H9 (cell line): ENCODE measurements at regions not wholly inside any gene's neighbourhood (a gene's known extent, or its start where the extent isn't known, plus 50 kb on each side); places are given as distances from the start of the nearest gene placed in this dataset.

ENCODE experiments used
- DNase-seq: peaks from one replicate; pipeline ENCODE4 v3.0.0-alpha.2; 2017
- H2AFZ ChIP-seq: one replicate; pipeline ENCODE4 v1.6.1; 2013; ENCODE audit warnings: mild to moderate bottlenecking, low read length, control low read depth, moderate library complexity
- H2AK5ac ChIP-seq: 2 replicates; pipeline ENCODE4 v1.6.1; 2013; ENCODE audit warnings: low read length, control low read depth, mixed read lengths; ENCODE audit not compliant: insufficient read length
- H2BK120ac ChIP-seq: one replicate; pipeline ENCODE4 v1.6.1; 2013; ENCODE audit warnings: low read depth, mild to moderate bottlenecking, low read length, control low read depth, inconsistent platforms; ENCODE audit not compliant: poor library complexity, severe bottlenecking
- H2BK12ac ChIP-seq: 2 replicates; pipeline ENCODE4 v1.6.1; 2013; ENCODE audit warnings: low read length, control low read depth, mixed read lengths, low read depth; ENCODE audit not compliant: insufficient read length
- H2BK15ac ChIP-seq: 2 replicates; pipeline ENCODE4 v1.6.1; 2013; ENCODE audit warnings: low read depth, low read length, control low read depth
- H2BK20ac ChIP-seq: one replicate; pipeline ENCODE4 v1.6.1; 2013; ENCODE audit warnings: low read depth, mild to moderate bottlenecking, low read length, control low read depth, inconsistent platforms; ENCODE audit not compliant: poor library complexity, severe bottlenecking
- H2BK5ac ChIP-seq: 2 replicates; pipeline ENCODE4 v1.6.1; 2013; ENCODE audit warnings: low read length, control low read depth, mixed read lengths; ENCODE audit not compliant: insufficient read length
- H3K14ac ChIP-seq: 2 replicates; pipeline ENCODE4 v1.6.1; 2013; ENCODE audit warnings: low read length, control low read depth; ENCODE audit not compliant: insufficient read depth
- H3K18ac ChIP-seq: 2 replicates; pipeline ENCODE4 v1.6.1; 2013; ENCODE audit warnings: low read depth, mild to moderate bottlenecking, mixed read lengths, low read length, control low read depth; ENCODE audit not compliant: insufficient read length
- H3K23ac ChIP-seq: 2 replicates; pipeline ENCODE4 v1.6.1; 2013; ENCODE audit warnings: low read length, control low read depth, mixed read lengths, low read depth; ENCODE audit not compliant: insufficient read length
- H3K23me2 ChIP-seq: 2 replicates; pipeline ENCODE4 v1.6.1; 2013; ENCODE audit warnings: low read depth, mild to moderate bottlenecking, mixed read lengths, low read length, control low read depth; ENCODE audit not compliant: insufficient read length, poor library complexity, severe bottlenecking
- H3K27ac ChIP-seq: 2 replicates; pipeline ENCODE4 v1.5.1; 2013; ENCODE audit warnings: low read length, control low read depth, mixed read lengths, low read depth; ENCODE audit not compliant: insufficient read length
- H3K27me3 ChIP-seq: 2 replicates; pipeline ENCODE4 v1.6.1; 2013; ENCODE audit warnings: low read length, control low read depth, inconsistent platforms; ENCODE audit not compliant: insufficient read depth
- H3K4ac ChIP-seq: 2 replicates; pipeline ENCODE4 v1.6.1; 2013; ENCODE audit warnings: low read depth, mild to moderate bottlenecking, control low read depth, inconsistent platforms, low read length, moderate library complexity
- H3K4me1 ChIP-seq: 2 replicates; pipeline ENCODE4 v1.6.1; 2013; ENCODE audit warnings: low read length, control low read depth, inconsistent platforms; ENCODE audit not compliant: insufficient read depth
- H3K4me2 ChIP-seq: 2 replicates; pipeline ENCODE4 v1.6.1; 2013; ENCODE audit warnings: low read length, control low read depth, mixed read lengths; ENCODE audit not compliant: insufficient read length, insufficient read depth
- H3K56ac ChIP-seq: 2 replicates; pipeline ENCODE4 v1.6.1; 2013; ENCODE audit warnings: low read depth, mild to moderate bottlenecking, mixed read lengths, low read length, control low read depth; ENCODE audit not compliant: insufficient read length
- H3K79me1 ChIP-seq: 2 replicates; pipeline ENCODE4 v1.6.1; 2013; ENCODE audit warnings: low read depth, mild to moderate bottlenecking, moderate library complexity, low read length, control low read depth, inconsistent platforms; ENCODE audit not compliant: insufficient read depth, poor library complexity, severe bottlenecking
- H3K79me2 ChIP-seq: 2 replicates; pipeline ENCODE4 v1.6.1; 2013; ENCODE audit warnings: low read length, control low read depth, inconsistent platforms; ENCODE audit not compliant: insufficient read depth
- H3K9ac ChIP-seq: 2 replicates; pipeline ENCODE4 v1.6.1; 2013; ENCODE audit warnings: low read length, control low read depth, mixed read lengths; ENCODE audit not compliant: insufficient read length; ENCODE audit errors: extremely low read depth
- H3K9me3 ChIP-seq: one replicate; pipeline ENCODE4 v1.6.1; 2013; ENCODE audit warnings: low read depth, low read length, inconsistent platforms; ENCODE audit not compliant: control insufficient read depth
- H3T11ph ChIP-seq: one replicate; pipeline ENCODE4 v1.6.1; 2013; ENCODE audit warnings: mild to moderate bottlenecking, low read length, control low read depth, inconsistent platforms
- H4K20me1 ChIP-seq: one replicate; pipeline ENCODE4 v1.6.1; 2013; ENCODE audit not compliant: control insufficient read depth, insufficient read length, insufficient read depth
- H4K5ac ChIP-seq: 2 replicates; pipeline ENCODE4 v1.6.1; 2013; ENCODE audit warnings: low read depth, mild to moderate bottlenecking, mixed read lengths, low read length, control low read depth; ENCODE audit not compliant: insufficient read length
- H4K8ac ChIP-seq: replicated peaks from 2 replicates; pipeline ENCODE4 v1.6.1; 2013; ENCODE audit warnings: low read length, control low read depth, mixed read lengths, low read depth; ENCODE audit not compliant: insufficient read length
- H4K91ac ChIP-seq: 2 replicates; pipeline ENCODE4 v1.6.1; 2013; ENCODE audit warnings: low read depth, mild to moderate bottlenecking, moderate library complexity, mixed read lengths, low read length, control low read depth; ENCODE audit not compliant: insufficient read length
- H3K27ac Mint-ChIP-seq, 3 experiments: 2 replicates in 2 of 3; 3 replicates in 1 of 3; pipeline ENCODE4 v1.8.0; 2020 to 2021; ENCODE audit warnings: mixed read lengths in 3 of 3, mild to moderate bottlenecking in 1 of 3, moderate library complexity in 1 of 3
- H3K27me3 Mint-ChIP-seq: 2 replicates; pipeline ENCODE4 v1.8.0; 2021; ENCODE audit warnings: low read depth, mild to moderate bottlenecking, moderate library complexity, mixed read lengths
- H3K36me3 Mint-ChIP-seq, 3 experiments: 2 replicates in 2 of 3; 3 replicates in 1 of 3; pipeline ENCODE4 v1.8.0; 2020 to 2021; ENCODE audit warnings: low read depth in 3 of 3, mixed read lengths in 3 of 3; ENCODE audit not compliant: insufficient read depth in 1 of 3
- H3K4me1 Mint-ChIP-seq, 2 experiments: 2 replicates each; pipeline ENCODE4 v1.8.0; 2020; ENCODE audit warnings: mixed read lengths in 2 of 2
- H3K4me3 Mint-ChIP-seq, 2 experiments: 2 replicates in 1 of 2; 3 replicates in 1 of 2; pipeline ENCODE4 v1.8.0; 2020 to 2021; ENCODE audit warnings: mild to moderate bottlenecking in 2 of 2, mixed read lengths in 2 of 2, moderate library complexity in 1 of 2
- H3K9me3 Mint-ChIP-seq, 2 experiments: 2 replicates in 1 of 2; 3 replicates in 1 of 2; pipeline ENCODE4 v1.8.0; 2020; ENCODE audit warnings: mild to moderate bottlenecking in 2 of 2, mixed read lengths in 2 of 2, moderate library complexity in 1 of 2
- CTCF ChIP-seq: fragments of 200-600 bp; sonication (generic); conservative IDR thresholded peaks from 3 replicates; pipeline ENCODE4 v1.8.0; 2021; ENCODE audit warnings: antibody characterized with exemption, mild to moderate bottlenecking
- WGBS: extraction: QIAGEN DNeasy Blood & Tissue Kit; methylation state at CpG from one replicate; pipeline ENCODE4 v1.1.7; 2013; ENCODE audit warnings: missing lambda C conversion rate, low lambda C conversion rate, mixed read lengths; ENCODE audit not compliant: insufficient read length; ENCODE audit errors: extremely low coverage; 5-methylcytosine and 5-hydroxymethylcytosine counted together

DNA sequence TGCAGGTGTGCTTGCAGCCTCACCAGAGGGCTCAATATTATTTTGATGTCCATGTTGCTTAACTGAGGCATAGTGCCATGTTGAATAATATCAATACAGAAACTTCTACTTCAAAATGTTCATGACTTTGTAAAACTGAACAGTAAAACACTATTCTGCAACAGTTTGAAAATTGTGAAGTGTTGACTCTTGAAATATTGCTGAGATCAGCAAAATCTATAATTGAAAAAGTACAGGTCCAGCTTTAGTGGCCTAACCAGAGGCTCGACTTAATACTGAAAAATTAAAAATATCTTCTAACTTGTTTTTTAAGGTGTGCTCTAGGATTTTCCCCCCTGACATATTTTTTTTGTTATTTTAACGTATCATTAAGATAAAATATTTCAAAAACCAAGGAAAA, 1460.7 kb downstream of the EFNB2 start:
- Histone ChIP-seq H3K27ac (no peak overlapping the region), H3K14ac (no peak overlapping the region), H2BK12ac (no peak overlapping the region), H3K23me2 (no peaks in the 10 kb centered on the region), H3K9me3 (no peaks in the 10 kb centered on the region), H3K9ac (no peak overlapping the region), H4K91ac (no peak overlapping the region), H3K4ac (no peak overlapping the region), H3K27me3 (no peaks in the 10 kb centered on the region), H2BK15ac (no peak overlapping the region), H2AK5ac (no peak overlapping the region), H3K79me1 (no peaks in the 10 kb centered on the region), H3K23ac (no peak overlapping the region), H3K56ac (no peak overlapping the region), H3T11ph (no peak overlapping the region), H2BK120ac (no peak overlapping the region), H3K18ac (no peak overlapping the region), H3K4me1 (no peaks in the 10 kb centered on the region), H2AFZ (no peak overlapping the region), H4K5ac (no peak overlapping the region), H3K4me2 (no peak overlapping the region), H3K79me2 (no peaks in the 10 kb centered on the region), H4K8ac (no peak overlapping the region), H2BK5ac (no peak overlapping the region), H4K20me1 (no peaks in the 10 kb centered on the region), H2BK20ac (no peak overlapping the region)
- no peaks in the 10 kb centered on the region for H3K27me3 Mint-ChIP-seq
- no peaks in the 10 kb centered on the region; a peak in 1 of 7 replicates for H3K36me3 Mint-ChIP-seq
- no CpG with 5 or more reads among the region's 2 CpGs for WGBS
- TF ChIP-seq CTCF, result no peak
- DNase-seq, result no peak
- H3K4me1 Mint-ChIP-seq, result peaks cover 0 to 2% of the 10 kb centered on the region in 2 experiments; a peak in 1 of 4 replicates
- H3K9me3 Mint-ChIP-seq, result peaks cover 0 to 3% of the 10 kb centered on the region in 2 experiments; a peak in 2 of 5 replicates
- no peak overlapping the region for H3K4me3 Mint-ChIP-seq
- no peak overlapping the region for H3K27ac Mint-ChIP-seq
